ENCODE measurements at regions not wholly inside any gene's neighbourhood (a gene's known extent, or its start where the extent isn't known, plus 50 kb on each side); places are given as distances from the start of the nearest gene placed in this dataset.

GRCh38 chr16:51248217-51248616 is 97.1 kb upstream of the SALL1 start:
- intact Hi-C loops (cut with micrococcal nuclease; ENCODE audit: unreplicated experiment): no loop called here
- BruUV-seq (replicated peaks): no TSS peak
- ChIA-PET POLR2A (no interaction called here), CTCF (ENCODE audit: unreplicated experiment) (no interaction called here)
- no peak overlapping the region for H3K4me3 ChIP-seq (ENCODE audit: low read depth, low read length, poor library complexity, severe bottlenecking)
- no peaks in the 10 kb centered on the region for H3K4me1 ChIP-seq (ENCODE audit: insufficient read depth, low read length, poor library complexity, severe bottlenecking)
- no peak for TF ChIP-seq EZH2phosphoT487 (IDR thresholded peaks at IDR 0.05; ENCODE audit: borderline replicate concordance, low read depth, low read length)
- TF ChIP-seq, protein P1, sequence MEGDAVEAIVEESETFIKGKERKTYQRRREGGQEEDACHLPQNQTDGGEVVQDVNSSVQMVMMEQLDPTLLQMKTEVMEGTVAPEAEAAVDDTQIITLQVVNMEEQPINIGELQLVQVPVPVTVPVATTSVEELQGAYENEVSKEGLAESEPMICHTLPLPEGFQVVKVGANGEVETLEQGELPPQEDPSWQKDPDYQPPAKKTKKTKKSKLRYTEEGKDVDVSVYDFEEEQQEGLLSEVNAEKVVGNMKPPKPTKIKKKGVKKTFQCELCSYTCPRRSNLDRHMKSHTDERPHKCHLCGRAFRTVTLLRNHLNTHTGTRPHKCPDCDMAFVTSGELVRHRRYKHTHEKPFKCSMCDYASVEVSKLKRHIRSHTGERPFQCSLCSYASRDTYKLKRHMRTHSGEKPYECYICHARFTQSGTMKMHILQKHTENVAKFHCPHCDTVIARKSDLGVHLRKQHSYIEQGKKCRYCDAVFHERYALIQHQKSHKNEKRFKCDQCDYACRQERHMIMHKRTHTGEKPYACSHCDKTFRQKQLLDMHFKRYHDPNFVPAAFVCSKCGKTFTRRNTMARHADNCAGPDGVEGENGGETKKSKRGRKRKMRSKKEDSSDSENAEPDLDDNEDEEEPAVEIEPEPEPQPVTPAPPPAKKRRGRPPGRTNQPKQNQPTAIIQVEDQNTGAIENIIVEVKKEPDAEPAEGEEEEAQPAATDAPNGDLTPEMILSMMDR (conservative IDR thresholded peaks at IDR 0.05; ENCODE audit: low read length): no peak
- no peaks in the 10 kb centered on the region for H3K9me3 ChIP-seq (ENCODE audit: low read length)
- no peaks in the 10 kb centered on the region for H3K9me2 ChIP-seq (ENCODE audit: insufficient read depth, low read length)
- no peak for DNase-seq (ENCODE audit: low spot score)
- no peak overlapping the region for H2AFZ ChIP-seq (ENCODE audit: low read length)
- H3K4me2 ChIP-seq (ENCODE audit: low read length): no peak overlapping the region
- no peaks in the 10 kb centered on the region for H4K20me1 ChIP-seq (ENCODE audit: insufficient read depth, low read length)
- H3K79me2 ChIP-seq (ENCODE audit: insufficient read depth, low read depth, low read length): no peaks in the 10 kb centered on the region
- H3K36me3 ChIP-seq (ENCODE audit: insufficient read depth, low read length): no peaks in the 10 kb centered on the region
- H3K27ac ChIP-seq (ENCODE audit: low read depth, low read length, poor library complexity, severe bottlenecking): no peak overlapping the region

DNA sequence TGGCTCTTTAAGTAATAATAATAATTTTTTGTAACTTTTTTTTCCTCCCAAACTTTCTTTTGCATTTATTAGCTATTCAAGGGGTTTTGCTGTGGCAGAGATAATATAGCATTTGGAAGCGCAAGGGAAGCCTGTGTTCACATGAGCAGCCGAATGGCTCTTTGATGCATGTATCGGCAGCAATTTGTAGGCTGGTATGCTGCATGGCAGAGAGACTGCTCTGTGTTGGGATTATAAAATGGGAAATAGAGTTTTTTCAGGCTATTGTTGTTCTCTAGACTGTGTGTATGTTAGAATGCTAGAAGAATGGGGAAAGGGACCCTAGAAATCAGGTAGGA is 94.6 kb upstream of the SALL1 start:
- no peaks in the 10 kb centered on the region for H3K4me1 ChIP-seq (ENCODE audit: insufficient read depth, low read length, poor library complexity, severe bottlenecking)
- no peaks in the 10 kb centered on the region for H3K79me2 ChIP-seq (ENCODE audit: insufficient read depth, low read depth, low read length)
- H3K9me2 ChIP-seq (ENCODE audit: insufficient read depth, low read length): no peaks in the 10 kb centered on the region
- H2AFZ ChIP-seq (ENCODE audit: low read length): no peak overlapping the region
- intact Hi-C loops (cut with micrococcal nuclease; ENCODE audit: unreplicated experiment): no loop called here
- H3K27ac ChIP-seq (ENCODE audit: low read depth, low read length, poor library complexity, severe bottlenecking): no peak overlapping the region
- H3K36me3 ChIP-seq (ENCODE audit: insufficient read depth, low read length): no peaks in the 10 kb centered on the region
- no peak overlapping the region for H3K4me2 ChIP-seq (ENCODE audit: low read length)
- no peak overlapping the region for H3K4me3 ChIP-seq (ENCODE audit: low read depth, low read length, poor library complexity, severe bottlenecking)
- BruUV-seq (replicated peaks): no TSS peak
- DNase-seq (ENCODE audit: low spot score): no peak
- CTCF ChIA-PET (ENCODE audit: unreplicated experiment): no interaction called here
- H3K9me3 ChIP-seq (ENCODE audit: low read length): no peaks in the 10 kb centered on the region
- H4K20me1 ChIP-seq (ENCODE audit: insufficient read depth, low read length): no peaks in the 10 kb centered on the region
- TF ChIP-seq, protein P1 (conservative IDR thresholded peaks at IDR 0.05; ENCODE audit: low read length): no peak
- TF ChIP-seq EZH2phosphoT487 (IDR thresholded peaks at IDR 0.05; ENCODE audit: borderline replicate concordance, low read depth, low read length): no peak
- POLR2A ChIA-PET: no interaction called here

- ChIA-PET CTCF (ENCODE audit: unreplicated experiment) (no interaction called here), POLR2A (no interaction called here)
- no peaks in the 10 kb centered on the region for H3K4me1 ChIP-seq (ENCODE audit: insufficient read depth, low read length, poor library complexity, severe bottlenecking)
- intact Hi-C loops (cut with micrococcal nuclease; ENCODE audit: unreplicated experiment): no loop called here
- H3K4me3 ChIP-seq (ENCODE audit: low read depth, low read length, poor library complexity, severe bottlenecking): no peak overlapping the region
- H3K9me3 ChIP-seq (ENCODE audit: low read length): no peaks in the 10 kb centered on the region
- no peaks in the 10 kb centered on the region for H4K20me1 ChIP-seq (ENCODE audit: insufficient read depth, low read length)
- no TSS peak for BruUV-seq (replicated peaks)
- H3K36me3 ChIP-seq (ENCODE audit: insufficient read depth, low read length): no peaks in the 10 kb centered on the region
- no peak for DNase-seq (ENCODE audit: low spot score)
- no peak overlapping the region for H2AFZ ChIP-seq (ENCODE audit: low read length)
- TF ChIP-seq EZH2phosphoT487 (IDR thresholded peaks at IDR 0.05; ENCODE audit: borderline replicate concordance, low read depth, low read length): no peak
- TF ChIP-seq, protein P1 (conservative IDR thresholded peaks at IDR 0.05; ENCODE audit: low read length): no peak
- no peaks in the 10 kb centered on the region for H3K79me2 ChIP-seq (ENCODE audit: insufficient read depth, low read depth, low read length)
- no peak overlapping the region for H3K27ac ChIP-seq (ENCODE audit: low read depth, low read length, poor library complexity, severe bottlenecking)
- no peak overlapping the region for H3K4me2 ChIP-seq (ENCODE audit: low read length)
- no peaks in the 10 kb centered on the region for H3K9me2 ChIP-seq (ENCODE audit: insufficient read depth, low read length)
These were observed 94.0 kb upstream of the SALL1 start for GRCh38 chr16:51244887-51245657.

Measured in OCI-LY7 (cell line).